PC-9 (cell line): ENCODE measurements at regions not wholly inside any gene's neighbourhood (a gene's known extent, or its start where the extent isn't known, plus 50 kb on each side); places are given as distances from the start of the nearest gene placed in this dataset.

Experiments used
- BruUV-seq: library from RNA; stranded (reverse); fragments of 400-500 nt; replicated peaks from 2 replicates; lab custom pipeline; 2021; lab: Mats Ljungman, UMichigan
- CTCF ChIA-PET: fragments of 300-600 bp; sonication (Branson Sonifier 250); formaldehyde crosslinking; loops from one replicate; lab custom pipeline; 2022; ENCODE audit warnings: antibody characterized with exemption; lab: Charles Lee
- POLR2A ChIA-PET: fragments of 300-600 bp; sonication (Branson Sonifier 250); formaldehyde crosslinking; loops from one replicate; lab custom pipeline; 2022; ENCODE audit warnings: antibody characterized with exemption; ENCODE audit not compliant: unreplicated experiment; lab: Charles Lee
- DNase-seq, 2 experiments: peaks; one replicate each; pipeline versions ENCODE4 v3.0.0 to v3.0.0-alpha.2; 2015 to 2022; ENCODE audit warnings: mixed read lengths in 1 of 2
- H2AFZ ChIP-seq: fragments of 200-600 bp; sonication (generic); 2 replicates; pipeline ENCODE4 v1.8.1; 2017; ENCODE audit warnings: antibody characterized with exemption
- H3F3A ChIP-seq: fragments of 200-600 bp; sonication (generic); 2 replicates; pipeline ENCODE4 v1.8.1; 2017; ENCODE audit warnings: antibody characterized with exemption, mild to moderate bottlenecking, low read depth; ENCODE audit not compliant: insufficient read depth
- H3K27ac ChIP-seq: fragments of 200-600 bp; sonication (generic); 2 replicates; pipeline ENCODE4 v1.6.1; 2016; ENCODE audit warnings: mixed run types
- H3K27me3 ChIP-seq: fragments of 200-600 bp; sonication (generic); 2 replicates; pipeline ENCODE4 v1.6.1; 2016; ENCODE audit warnings: low read depth, mixed run types; ENCODE audit not compliant: insufficient read depth
- H3K36me3 ChIP-seq: fragments of 200-600 bp; sonication (generic); 2 replicates; pipeline ENCODE4 v1.6.1; 2016; ENCODE audit warnings: low read depth, mixed run types
- H3K4me1 ChIP-seq: fragments of 200-600 bp; sonication (generic); replicated peaks from 2 replicates; pipeline ENCODE4 v1.6.1; 2016; ENCODE audit warnings: mixed run types; ENCODE audit not compliant: insufficient read depth
- H3K4me2 ChIP-seq: fragments of 200-600 bp; sonication (generic); 2 replicates; pipeline ENCODE4 v1.6.1; 2017; ENCODE audit warnings: mixed run types
- H3K4me3 ChIP-seq: fragments of 200-600 bp; sonication (generic); 2 replicates; pipeline ENCODE4 v1.6.1; 2016; ENCODE audit warnings: mixed run types
- H3K79me2 ChIP-seq: fragments of 200-600 bp; sonication (generic); 2 replicates; pipeline ENCODE4 v1.6.1; 2017; ENCODE audit warnings: low read depth, mixed run types
- H3K9me2 ChIP-seq: fragments of 200-600 bp; sonication (generic); 2 replicates; pipeline ENCODE4 v1.8.1; 2017; ENCODE audit warnings: mild to moderate bottlenecking; ENCODE audit not compliant: insufficient read depth
- H3K9me3 ChIP-seq: fragments of 200-600 bp; sonication (generic); 2 replicates; pipeline ENCODE4 v1.8.1; 2016; ENCODE audit warnings: low read depth; ENCODE audit not compliant: insufficient read depth
- H4K20me1 ChIP-seq: fragments of 200-600 bp; sonication (generic); 2 replicates; pipeline ENCODE4 v1.8.1; 2017; ENCODE audit not compliant: insufficient read depth
- EZH2 ChIP-seq: fragments of 200-600 bp; sonication (generic); IDR thresholded peaks from 2 replicates; pipeline ENCODE4 v1.8.0; 2017; ENCODE audit warnings: antibody characterized with exemption, low read depth
- intact Hi-C: fragments of 100-400 bp; cut with micrococcal nuclease; formaldehyde crosslinking; loops from one replicate; pipeline ENCODE4 v1.10.0; 2022; ENCODE audit not compliant: unreplicated experiment
- TF ChIP-seq, protein P1 (sequence below): fragments of 200-600 bp; sonication (generic); conservative IDR thresholded peaks from 2 replicates; pipeline ENCODE4 v1.6.1; 2017; ENCODE audit warnings: mixed run types, antibody characterized with exemption, mild to moderate bottlenecking, moderate library complexity

GRCh38 chr3:95048564-95048963 is 985.7 kb downstream of the NSUN3 start:
- no peaks in the 10 kb centered on the region for H3F3A ChIP-seq
- no peak overlapping the region for H3K27ac ChIP-seq
- BruUV-seq, result no TSS peak
- no peak overlapping the region for H3K4me3 ChIP-seq
- H2AFZ ChIP-seq, result no peak overlapping the region
- H3K9me3 ChIP-seq, result no peaks in the 10 kb centered on the region
- no peaks in the 10 kb centered on the region; the same call in 1 of the 2 replicates for H4K20me1 ChIP-seq
- intact Hi-C loops, result no loop called here
- no peak for TF ChIP-seq EZH2
- TF ChIP-seq, protein P1, sequence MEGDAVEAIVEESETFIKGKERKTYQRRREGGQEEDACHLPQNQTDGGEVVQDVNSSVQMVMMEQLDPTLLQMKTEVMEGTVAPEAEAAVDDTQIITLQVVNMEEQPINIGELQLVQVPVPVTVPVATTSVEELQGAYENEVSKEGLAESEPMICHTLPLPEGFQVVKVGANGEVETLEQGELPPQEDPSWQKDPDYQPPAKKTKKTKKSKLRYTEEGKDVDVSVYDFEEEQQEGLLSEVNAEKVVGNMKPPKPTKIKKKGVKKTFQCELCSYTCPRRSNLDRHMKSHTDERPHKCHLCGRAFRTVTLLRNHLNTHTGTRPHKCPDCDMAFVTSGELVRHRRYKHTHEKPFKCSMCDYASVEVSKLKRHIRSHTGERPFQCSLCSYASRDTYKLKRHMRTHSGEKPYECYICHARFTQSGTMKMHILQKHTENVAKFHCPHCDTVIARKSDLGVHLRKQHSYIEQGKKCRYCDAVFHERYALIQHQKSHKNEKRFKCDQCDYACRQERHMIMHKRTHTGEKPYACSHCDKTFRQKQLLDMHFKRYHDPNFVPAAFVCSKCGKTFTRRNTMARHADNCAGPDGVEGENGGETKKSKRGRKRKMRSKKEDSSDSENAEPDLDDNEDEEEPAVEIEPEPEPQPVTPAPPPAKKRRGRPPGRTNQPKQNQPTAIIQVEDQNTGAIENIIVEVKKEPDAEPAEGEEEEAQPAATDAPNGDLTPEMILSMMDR, result no peak
- H3K79me2 ChIP-seq, result no peaks in the 10 kb centered on the region
- H3K27me3 ChIP-seq, result no peaks in the 10 kb centered on the region
- H3K4me1 ChIP-seq, result no peaks in the 10 kb centered on the region
- no peaks in the 10 kb centered on the region for H3K36me3 ChIP-seq
- no peaks in the 10 kb centered on the region for H3K9me2 ChIP-seq
- DNase-seq, result peak in 1 of 2 experiments; percentile 18
- ChIA-PET CTCF (no interaction called here), POLR2A (no interaction called here)
- H3K4me2 ChIP-seq, result no peak overlapping the region

- ChIA-PET POLR2A (no interaction called here), CTCF (no interaction called here)
- no peaks in the 10 kb centered on the region for H3K9me3 ChIP-seq
- TF ChIP-seq, protein P1, result no peak
- no peak for TF ChIP-seq EZH2
- no peak overlapping the region for H2AFZ ChIP-seq
- no TSS peak for BruUV-seq
- H3K9me2 ChIP-seq, result no peaks in the 10 kb centered on the region
- no peaks in the 10 kb centered on the region; the same call in 1 of the 2 replicates for H4K20me1 ChIP-seq
- H3K27ac ChIP-seq, result no peak overlapping the region
- no peaks in the 10 kb centered on the region for H3K27me3 ChIP-seq
- intact Hi-C loops, result no loop called here
- H3K4me2 ChIP-seq, result no peak overlapping the region
- peak in 1 of 2 experiments; percentile 18 for DNase-seq
- no peak overlapping the region for H3K4me3 ChIP-seq
- H3K4me1 ChIP-seq, result no peaks in the 10 kb centered on the region
- no peaks in the 10 kb centered on the region for H3K79me2 ChIP-seq
- H3F3A ChIP-seq, result no peaks in the 10 kb centered on the region
- no peaks in the 10 kb centered on the region for H3K36me3 ChIP-seq
These were observed 987.0 kb downstream of the NSUN3 start for GRCh38 chr3:95049841-95050240.

- intact Hi-C loops, result no loop called here
- TF ChIP-seq, protein P1, result no peak
- no peak for TF ChIP-seq EZH2
- Histone ChIP-seq H3K4me3 (no peak overlapping the region), H3K79me2 (no peaks in the 10 kb centered on the region), H3K36me3 (no peaks in the 10 kb centered on the region), H3K4me1 (no peaks in the 10 kb centered on the region), H3K9me2 (no peaks in the 10 kb centered on the region), H3K27me3 (no peaks in the 10 kb centered on the region), H3K27ac (no peak overlapping the region), H4K20me1 (no peaks in the 10 kb centered on the region), H2AFZ (no peak overlapping the region), H3F3A (no peaks in the 10 kb centered on the region), H3K9me3 (no peaks in the 10 kb centered on the region), H3K4me2 (no peak overlapping the region)
- ChIA-PET POLR2A (no interaction called here), CTCF (no interaction called here)
- no TSS peak for BruUV-seq
- no peak for DNase-seq
These were observed 992.4 kb downstream of the NSUN3 start for GRCh38 chr3:95055288-95055687.
